ENCODE measurements at regions not wholly inside any gene's neighbourhood (a gene's known extent, or its start where the extent isn't known, plus 50 kb on each side); places are given as distances from the start of the nearest gene placed in this dataset.
"Not testable (repeated sequence)": the region's sequence is repeated elsewhere in the genome, so short reads cannot be mapped to it uniquely, and the experiment has no call there.

DNA sequence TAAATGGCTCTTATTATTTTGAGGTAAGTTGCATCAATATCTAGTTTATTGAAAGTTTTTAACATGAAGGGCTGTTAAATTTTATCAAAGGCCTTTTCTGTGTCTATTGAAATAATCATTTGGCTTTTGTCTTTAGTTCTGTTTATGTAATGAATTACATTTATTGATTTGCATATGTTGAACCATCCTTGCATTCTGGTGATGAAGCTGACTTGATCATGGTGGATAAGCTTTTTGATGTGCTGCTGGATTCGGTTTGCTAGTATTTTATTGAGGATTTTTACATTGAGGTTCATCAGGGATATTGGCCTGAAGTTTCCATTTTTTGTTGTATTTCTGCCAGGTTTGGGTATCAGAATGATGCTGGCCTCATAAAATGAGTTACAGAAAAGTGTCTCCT, 691.5 kb upstream of the B3GALT2 start:
- H3K27me3 ChIP-seq (ENCODE audit: control insufficient read depth in 1 of 2, insufficient read depth in 2 of 2, low read length in 2 of 2); H3K4me3 ChIP-seq (ENCODE audit: low read depth in 1 of 2, low read length in 2 of 2); H3K36me3 ChIP-seq (ENCODE audit: insufficient read depth, low read length); H3K27ac ChIP-seq (ENCODE audit: low read depth, low read length); H3K9me3 ChIP-seq (ENCODE audit: low read length); H3K9ac ChIP-seq (ENCODE audit: low read length); H3K4me1 ChIP-seq (ENCODE audit: insufficient read depth, low read length): not testable (repeated sequence)

GRCh38 chr1:193868425-193868824, 682.0 kb upstream of the B3GALT2 start:
- H3K9ac ChIP-seq (ENCODE audit: low read length), result no peak overlapping the region
- no peak overlapping the region for H3K27ac ChIP-seq (ENCODE audit: low read depth, low read length)
- H3K9me3 ChIP-seq (ENCODE audit: low read length), result no peaks in the 10 kb centered on the region
- no peaks in the 10 kb centered on the region for H3K4me1 ChIP-seq (ENCODE audit: insufficient read depth, low read length)
- H3K4me3 ChIP-seq (ENCODE audit: low read depth in 1 of 2, low read length in 2 of 2), result no peak overlapping the region
- H3K27me3 ChIP-seq (ENCODE audit: control insufficient read depth in 1 of 2, insufficient read depth in 2 of 2, low read length in 2 of 2), result no peaks in the 10 kb centered on the region
- no peaks in the 10 kb centered on the region for H3K36me3 ChIP-seq (ENCODE audit: insufficient read depth, low read length)

DNA sequence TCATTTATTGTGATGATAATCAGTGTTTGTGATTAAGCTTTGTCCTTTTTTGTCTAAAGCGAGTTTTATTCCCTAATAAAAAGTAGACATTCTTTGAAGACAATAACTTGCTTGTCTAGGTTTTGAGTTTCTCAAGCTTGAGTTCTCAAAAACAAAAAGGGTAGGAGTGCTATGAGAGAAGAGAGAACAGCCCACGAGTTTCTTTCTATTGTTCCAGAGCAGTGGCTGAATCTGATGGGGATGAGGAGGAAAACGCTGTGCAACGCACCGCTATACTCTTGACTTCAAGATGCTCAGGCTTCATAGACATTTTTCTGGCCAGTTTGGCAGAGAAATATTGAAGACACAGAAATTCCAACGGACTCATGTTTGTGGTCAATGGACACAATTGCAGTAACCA, 669.8 kb upstream of the B3GALT2 start:
- no peak overlapping the region for H3K27ac ChIP-seq (ENCODE audit: low read depth, low read length)
- H3K27me3 ChIP-seq (ENCODE audit: control insufficient read depth in 1 of 2, insufficient read depth in 2 of 2, low read length in 2 of 2), result no peaks in the 10 kb centered on the region
- no peak overlapping the region for H3K9ac ChIP-seq (ENCODE audit: low read length)
- H3K4me3 ChIP-seq (ENCODE audit: low read depth in 1 of 2, low read length in 2 of 2), result no peak overlapping the region
- H3K9me3 ChIP-seq (ENCODE audit: low read length), result no peaks in the 10 kb centered on the region
- H3K4me1 ChIP-seq (ENCODE audit: insufficient read depth, low read length), result no peaks in the 10 kb centered on the region
- H3K36me3 ChIP-seq (ENCODE audit: insufficient read depth, low read length), result no peaks in the 10 kb centered on the region

GRCh38 chr1:193850745-193851144, 664.3 kb upstream of the B3GALT2 start:
- no peak overlapping the region for H3K27ac ChIP-seq (ENCODE audit: low read depth, low read length)
- no peaks in the 10 kb centered on the region for H3K4me1 ChIP-seq (ENCODE audit: insufficient read depth, low read length)
- no peaks in the 10 kb centered on the region for H3K9me3 ChIP-seq (ENCODE audit: low read length)
- no peak overlapping the region for H3K4me3 ChIP-seq (ENCODE audit: low read depth in 1 of 2, low read length in 2 of 2)
- no peaks in the 10 kb centered on the region for H3K36me3 ChIP-seq (ENCODE audit: insufficient read depth, low read length)
- no peaks in the 10 kb centered on the region for H3K27me3 ChIP-seq (ENCODE audit: control insufficient read depth in 1 of 2, insufficient read depth in 2 of 2, low read length in 2 of 2)
- no peak overlapping the region for H3K9ac ChIP-seq (ENCODE audit: low read length)

GRCh38 chr1:193846876-193847604, 660.6 kb upstream of the B3GALT2 start:
- Histone ChIP-seq H3K36me3 (ENCODE audit: insufficient read depth, low read length) (no peaks in the 10 kb centered on the region), H3K27me3 (ENCODE audit: control insufficient read depth in 1 of 2, insufficient read depth in 2 of 2, low read length in 2 of 2) (no peaks in the 10 kb centered on the region), H3K9ac (ENCODE audit: low read length) (no peak overlapping the region), H3K4me3 (ENCODE audit: low read depth in 1 of 2, low read length in 2 of 2) (no peak overlapping the region), H3K27ac (ENCODE audit: low read depth, low read length) (no peak overlapping the region), H3K9me3 (ENCODE audit: low read length) (no peaks in the 10 kb centered on the region), H3K4me1 (ENCODE audit: insufficient read depth, low read length) (no peaks in the 10 kb centered on the region)

- H3K36me3 ChIP-seq (ENCODE audit: insufficient read depth, low read length), result no peaks in the 10 kb centered on the region
- H3K27me3 ChIP-seq (ENCODE audit: control insufficient read depth in 1 of 2, insufficient read depth in 2 of 2, low read length in 2 of 2), result no peaks in the 10 kb centered on the region
- no peak overlapping the region for H3K4me3 ChIP-seq (ENCODE audit: low read depth in 1 of 2, low read length in 2 of 2)
- no peak overlapping the region for H3K27ac ChIP-seq (ENCODE audit: low read depth, low read length)
- no peaks in the 10 kb centered on the region for H3K4me1 ChIP-seq (ENCODE audit: insufficient read depth, low read length)
- no peak overlapping the region for H3K9ac ChIP-seq (ENCODE audit: low read length)
- no peaks in the 10 kb centered on the region for H3K9me3 ChIP-seq (ENCODE audit: low read length)
These were observed 660.0 kb upstream of the B3GALT2 start for GRCh38 chr1:193846411-193846810.

DNA sequence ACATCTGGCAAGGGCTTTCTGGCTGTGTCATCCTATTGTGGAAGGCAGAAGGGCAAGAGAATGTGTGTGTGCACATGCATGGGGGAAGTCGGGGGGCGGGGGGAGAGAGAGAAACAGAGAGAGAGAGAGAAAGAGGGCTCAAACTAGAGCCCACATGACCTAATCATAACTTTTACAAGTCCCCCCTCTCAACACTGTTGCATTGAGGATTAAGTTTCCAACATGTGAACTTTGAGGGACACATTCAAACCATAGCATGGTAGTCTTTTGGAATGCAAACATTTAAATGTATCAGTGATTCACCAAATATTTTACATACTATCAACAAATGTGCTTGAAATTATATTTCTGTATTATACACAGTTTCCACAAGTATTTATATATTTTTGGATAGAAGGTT, 655.4 kb upstream of the B3GALT2 start:
- Histone ChIP-seq H3K36me3 (ENCODE audit: insufficient read depth, low read length) (no peaks in the 10 kb centered on the region), H3K4me3 (ENCODE audit: low read depth in 1 of 2, low read length in 2 of 2) (no peak overlapping the region), H3K4me1 (ENCODE audit: insufficient read depth, low read length) (no peaks in the 10 kb centered on the region), H3K9me3 (ENCODE audit: low read length) (no peaks in the 10 kb centered on the region), H3K27me3 (ENCODE audit: control insufficient read depth in 1 of 2, insufficient read depth in 2 of 2, low read length in 2 of 2) (no peaks in the 10 kb centered on the region), H3K27ac (ENCODE audit: low read depth, low read length) (no peak overlapping the region), H3K9ac (ENCODE audit: low read length) (no peak overlapping the region)

GRCh38 chr1:193831465-193831864, 645.1 kb upstream of the B3GALT2 start:
- Histone ChIP-seq H3K4me3 (ENCODE audit: low read depth in 1 of 2, low read length in 2 of 2) (no peak overlapping the region), H3K9ac (ENCODE audit: low read length) (no peak overlapping the region), H3K9me3 (ENCODE audit: low read length) (no peaks in the 10 kb centered on the region)

GRCh38 chr1:193827516-193827915, 641.1 kb upstream of the B3GALT2 start:
- Histone ChIP-seq H3K27ac (ENCODE audit: low read depth, low read length) (no peak overlapping the region), H3K36me3 (ENCODE audit: insufficient read depth, low read length) (no peaks in the 10 kb centered on the region), H3K9me3 (ENCODE audit: low read length) (no peaks in the 10 kb centered on the region), H3K27me3 (ENCODE audit: control insufficient read depth in 1 of 2, insufficient read depth in 2 of 2, low read length in 2 of 2) (no peaks in the 10 kb centered on the region), H3K4me3 (ENCODE audit: low read depth in 1 of 2, low read length in 2 of 2) (no peak overlapping the region), H3K9ac (ENCODE audit: low read length) (no peak overlapping the region), H3K4me1 (ENCODE audit: insufficient read depth, low read length) (no peaks in the 10 kb centered on the region)

More at GRCh38 chr1:193831465-193831864, 645.1 kb upstream of the B3GALT2 start:
- no peaks in the 10 kb centered on the region for H3K36me3 ChIP-seq (ENCODE audit: insufficient read depth, low read length)
- no peaks in the 10 kb centered on the region for H3K4me1 ChIP-seq (ENCODE audit: insufficient read depth, low read length)
- no peaks in the 10 kb centered on the region for H3K27me3 ChIP-seq (ENCODE audit: control insufficient read depth in 1 of 2, insufficient read depth in 2 of 2, low read length in 2 of 2)
- no peak overlapping the region for H3K27ac ChIP-seq (ENCODE audit: low read depth, low read length)

GRCh38 chr1:193819376-193819775, 633.0 kb upstream of the B3GALT2 start:
- Histone ChIP-seq H3K4me3 (ENCODE audit: low read depth in 1 of 2, low read length in 2 of 2) (no peak overlapping the region), H3K9me3 (ENCODE audit: low read length) (no peaks in the 10 kb centered on the region), H3K9ac (ENCODE audit: low read length) (no peak overlapping the region), H3K27me3 (ENCODE audit: control insufficient read depth in 1 of 2, insufficient read depth in 2 of 2, low read length in 2 of 2) (no peaks in the 10 kb centered on the region), H3K36me3 (ENCODE audit: insufficient read depth, low read length) (no peaks in the 10 kb centered on the region), H3K4me1 (ENCODE audit: insufficient read depth, low read length) (no peaks in the 10 kb centered on the region), H3K27ac (ENCODE audit: low read depth, low read length) (no peak overlapping the region)

DNA sequence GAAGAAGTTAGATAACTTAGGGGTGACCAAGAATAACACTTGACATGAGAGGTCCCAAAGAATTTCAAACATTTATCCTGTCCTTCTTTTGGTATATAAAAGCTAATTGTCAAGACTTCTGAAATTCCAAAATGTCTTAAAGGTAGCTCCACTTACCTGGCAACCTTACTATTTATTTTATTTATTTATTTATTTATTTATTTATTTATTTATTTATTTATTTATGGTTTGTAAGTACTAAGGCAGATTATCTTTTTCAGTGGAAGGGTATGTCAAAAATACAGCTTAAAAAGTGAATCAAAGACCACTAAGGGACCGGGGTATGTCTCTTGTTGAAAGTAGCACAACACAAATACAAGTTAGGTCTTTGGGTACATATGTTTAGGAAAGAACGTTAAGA, 620.8 kb upstream of the B3GALT2 start:
- Histone ChIP-seq H3K9me3 (ENCODE audit: low read length) (no peaks in the 10 kb centered on the region), H3K4me1 (ENCODE audit: insufficient read depth, low read length) (no peaks in the 10 kb centered on the region), H3K27ac (ENCODE audit: low read depth, low read length) (no peak overlapping the region), H3K4me3 (ENCODE audit: low read depth in 1 of 2, low read length in 2 of 2) (no peak overlapping the region), H3K9ac (ENCODE audit: low read length) (no peak overlapping the region), H3K27me3 (ENCODE audit: control insufficient read depth in 1 of 2, insufficient read depth in 2 of 2, low read length in 2 of 2) (no peaks in the 10 kb centered on the region), H3K36me3 (ENCODE audit: insufficient read depth, low read length) (no peaks in the 10 kb centered on the region)

Measured in muscle layer of colon (tissue), 2 donors.